ENCODE measurements at regions not wholly inside any gene's neighbourhood (a gene's known extent, or its start where the extent isn't known, plus 50 kb on each side); places are given as distances from the start of the nearest gene placed in this dataset.

DNA sequence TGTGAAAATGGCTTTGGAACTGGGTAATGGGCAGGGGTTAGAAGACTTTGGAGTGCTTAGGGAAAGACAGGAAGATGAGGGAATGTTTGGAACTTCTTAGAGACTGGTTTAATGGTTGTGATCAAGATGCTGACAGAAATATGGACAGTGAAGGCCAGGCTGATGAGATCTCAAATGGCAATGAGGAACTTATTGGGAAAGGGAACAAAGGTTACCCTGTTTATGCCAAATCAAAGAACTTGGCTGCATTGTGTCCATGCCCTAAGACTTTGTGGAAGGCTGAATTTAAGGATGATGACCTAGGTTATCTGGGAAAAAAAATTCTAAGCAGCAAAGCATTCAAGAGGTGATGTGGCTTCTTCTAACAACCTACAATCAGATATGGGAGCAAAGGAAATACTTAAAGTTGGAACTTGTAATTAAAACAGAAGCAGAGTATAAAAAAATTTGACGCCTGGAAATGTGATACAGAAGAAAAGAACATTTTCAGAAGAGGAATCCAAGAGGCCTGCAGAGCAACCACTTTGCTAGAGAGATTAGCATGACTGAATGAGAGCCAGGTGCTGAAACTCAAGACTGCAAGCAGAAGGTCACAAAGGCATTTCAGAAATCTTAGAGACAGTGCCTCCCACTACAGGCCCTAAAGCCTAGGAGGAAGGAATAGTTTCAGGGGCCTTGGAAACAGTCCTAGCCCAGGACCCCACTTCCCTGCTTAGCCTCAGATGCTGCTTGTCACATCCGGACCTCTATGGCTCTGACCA, 65.6 kb upstream of the FLRT2 start:
- TF ChIP-seq POLR2AphosphoS5 (IDR thresholded peaks at IDR 0.05; ENCODE audit: low read depth), result no peak
- TF ChIP-seq, protein P1, sequence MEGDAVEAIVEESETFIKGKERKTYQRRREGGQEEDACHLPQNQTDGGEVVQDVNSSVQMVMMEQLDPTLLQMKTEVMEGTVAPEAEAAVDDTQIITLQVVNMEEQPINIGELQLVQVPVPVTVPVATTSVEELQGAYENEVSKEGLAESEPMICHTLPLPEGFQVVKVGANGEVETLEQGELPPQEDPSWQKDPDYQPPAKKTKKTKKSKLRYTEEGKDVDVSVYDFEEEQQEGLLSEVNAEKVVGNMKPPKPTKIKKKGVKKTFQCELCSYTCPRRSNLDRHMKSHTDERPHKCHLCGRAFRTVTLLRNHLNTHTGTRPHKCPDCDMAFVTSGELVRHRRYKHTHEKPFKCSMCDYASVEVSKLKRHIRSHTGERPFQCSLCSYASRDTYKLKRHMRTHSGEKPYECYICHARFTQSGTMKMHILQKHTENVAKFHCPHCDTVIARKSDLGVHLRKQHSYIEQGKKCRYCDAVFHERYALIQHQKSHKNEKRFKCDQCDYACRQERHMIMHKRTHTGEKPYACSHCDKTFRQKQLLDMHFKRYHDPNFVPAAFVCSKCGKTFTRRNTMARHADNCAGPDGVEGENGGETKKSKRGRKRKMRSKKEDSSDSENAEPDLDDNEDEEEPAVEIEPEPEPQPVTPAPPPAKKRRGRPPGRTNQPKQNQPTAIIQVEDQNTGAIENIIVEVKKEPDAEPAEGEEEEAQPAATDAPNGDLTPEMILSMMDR (IDR thresholded peaks at IDR 0.05; ENCODE audit: insufficient read depth, low read length), result no peak
- TF ChIP-seq, protein P2, sequence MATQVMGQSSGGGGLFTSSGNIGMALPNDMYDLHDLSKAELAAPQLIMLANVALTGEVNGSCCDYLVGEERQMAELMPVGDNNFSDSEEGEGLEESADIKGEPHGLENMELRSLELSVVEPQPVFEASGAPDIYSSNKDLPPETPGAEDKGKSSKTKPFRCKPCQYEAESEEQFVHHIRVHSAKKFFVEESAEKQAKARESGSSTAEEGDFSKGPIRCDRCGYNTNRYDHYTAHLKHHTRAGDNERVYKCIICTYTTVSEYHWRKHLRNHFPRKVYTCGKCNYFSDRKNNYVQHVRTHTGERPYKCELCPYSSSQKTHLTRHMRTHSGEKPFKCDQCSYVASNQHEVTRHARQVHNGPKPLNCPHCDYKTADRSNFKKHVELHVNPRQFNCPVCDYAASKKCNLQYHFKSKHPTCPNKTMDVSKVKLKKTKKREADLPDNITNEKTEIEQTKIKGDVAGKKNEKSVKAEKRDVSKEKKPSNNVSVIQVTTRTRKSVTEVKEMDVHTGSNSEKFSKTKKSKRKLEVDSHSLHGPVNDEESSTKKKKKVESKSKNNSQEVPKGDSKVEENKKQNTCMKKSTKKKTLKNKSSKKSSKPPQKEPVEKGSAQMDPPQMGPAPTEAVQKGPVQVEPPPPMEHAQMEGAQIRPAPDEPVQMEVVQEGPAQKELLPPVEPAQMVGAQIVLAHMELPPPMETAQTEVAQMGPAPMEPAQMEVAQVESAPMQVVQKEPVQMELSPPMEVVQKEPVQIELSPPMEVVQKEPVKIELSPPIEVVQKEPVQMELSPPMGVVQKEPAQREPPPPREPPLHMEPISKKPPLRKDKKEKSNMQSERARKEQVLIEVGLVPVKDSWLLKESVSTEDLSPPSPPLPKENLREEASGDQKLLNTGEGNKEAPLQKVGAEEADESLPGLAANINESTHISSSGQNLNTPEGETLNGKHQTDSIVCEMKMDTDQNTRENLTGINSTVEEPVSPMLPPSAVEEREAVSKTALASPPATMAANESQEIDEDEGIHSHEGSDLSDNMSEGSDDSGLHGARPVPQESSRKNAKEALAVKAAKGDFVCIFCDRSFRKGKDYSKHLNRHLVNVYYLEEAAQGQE (IDR thresholded peaks at IDR 0.05; ENCODE audit: insufficient replicate concordance, low read depth), result no peak
